SU-DHL-6 (cell line): ENCODE measurements at regions not wholly inside any gene's neighbourhood (a gene's known extent, or its start where the extent isn't known, plus 50 kb on each side); places are given as distances from the start of the nearest gene placed in this dataset.

ENCODE experiments used
- H2AFZ ChIP-seq: fragments of 200-600 bp; sonication (generic); 2 replicates; pipeline ENCODE4 v1.6.1; 2014; ENCODE audit warnings: low read depth, mild to moderate bottlenecking, moderate library complexity, mixed read lengths, antibody characterized with exemption, low read length; ENCODE audit not compliant: severe bottlenecking
- H3F3A ChIP-seq: fragments of 200-600 bp; shearing (Covaris generic); 2 replicates; pipeline ENCODE4 v1.6.0; 2016; ENCODE audit warnings: antibody characterized with exemption, mild to moderate bottlenecking; ENCODE audit not compliant: insufficient read depth
- H3K27ac ChIP-seq: fragments of 200-600 bp; sonication (generic); 2 replicates; pipeline ENCODE4 v1.5.1; 2016; ENCODE audit warnings: low read depth, mild to moderate bottlenecking, low read length, moderate library complexity, mixed read lengths
- H3K27me3 ChIP-seq: fragments of 200-600 bp; sonication (generic), shearing (Covaris generic); 2 replicates; pipeline ENCODE4 v1.6.0; 2014; ENCODE audit warnings: mild to moderate bottlenecking, low read length
- H3K36me3 ChIP-seq: fragments of 200-600 bp; sonication (generic); 2 replicates; pipeline ENCODE4 v1.6.1; 2014; ENCODE audit warnings: mild to moderate bottlenecking, low read length, mixed read lengths
- H3K4me2 ChIP-seq: fragments of 300-600, 200-600 bp; shearing (Covaris generic), sonication (generic); 2 replicates; pipeline ENCODE4 v1.6.0; 2014; ENCODE audit warnings: low read length, low read depth, mild to moderate bottlenecking; ENCODE audit not compliant: poor library complexity, severe bottlenecking
- H3K4me3 ChIP-seq: fragments of 200-600 bp; sonication (generic); 2 replicates; pipeline ENCODE4 v1.5.1; 2014; ENCODE audit warnings: antibody characterized with exemption, low read length, mild to moderate bottlenecking, mixed read lengths; ENCODE audit not compliant: insufficient read depth, poor library complexity, severe bottlenecking
- H3K79me2 ChIP-seq: fragments of 200-600 bp; sonication (generic); 2 replicates; pipeline ENCODE4 v1.6.1; 2014; ENCODE audit warnings: mild to moderate bottlenecking, low read length, moderate library complexity; ENCODE audit not compliant: insufficient read depth
- H3K9ac ChIP-seq: fragments of 200-600 bp; sonication (generic); 2 replicates; pipeline ENCODE4 v1.7.0; 2014; ENCODE audit warnings: mild to moderate bottlenecking, low read length
- H3K9me2 ChIP-seq: fragments of 200-600 bp; sonication (generic); replicated peaks from 2 replicates; pipeline ENCODE4 v1.6.1; 2014; ENCODE audit warnings: low read length; ENCODE audit not compliant: insufficient read depth
- H3K9me3 ChIP-seq: fragments of 200-600 bp; sonication (generic); 2 replicates; pipeline ENCODE4 v1.6.1; 2014; ENCODE audit warnings: low read length, mixed read lengths; ENCODE audit not compliant: insufficient read depth
- H4K20me1 ChIP-seq: fragments of 200-600 bp; sonication (generic); 2 replicates; pipeline ENCODE4 v1.6.1; 2014; ENCODE audit warnings: low read depth, mild to moderate bottlenecking, antibody characterized with exemption, low read length, moderate library complexity, mixed read lengths
- CTCF ChIP-seq: fragments of 200-600 bp; sonication (generic); IDR thresholded peaks from one replicate; pipeline ENCODE4 v1.5.1; 2017; ENCODE audit warnings: antibody characterized with exemption, mild to moderate bottlenecking, low read length, moderate library complexity; ENCODE audit not compliant: insufficient read depth, poor library complexity, severe bottlenecking
- EZH2phosphoT487 ChIP-seq: fragments of 200-600 bp; sonication (generic), shearing (Covaris generic); conservative IDR thresholded peaks from 2 replicates; pipeline ENCODE4 v1.6.1; 2018; ENCODE audit warnings: mild to moderate bottlenecking, antibody characterized with exemption, low read length, moderate library complexity, mixed read lengths

GRCh38 chr6:84605298-84605697, 159.1 kb downstream of the TBX18 start:
- TF ChIP-seq CTCF, result no peak
- no peak for TF ChIP-seq EZH2phosphoT487
- no peak overlapping the region for H2AFZ ChIP-seq
- no peaks in the 10 kb centered on the region for H3K79me2 ChIP-seq

GRCh38 chr6:84601366-84601765, 163.0 kb downstream of the TBX18 start:
- TF ChIP-seq CTCF (no peak), EZH2phosphoT487 (no peak)
- no peaks in the 10 kb centered on the region for H3K9me3 ChIP-seq
- no peaks in the 10 kb centered on the region for H3K9me2 ChIP-seq
- H3K79me2 ChIP-seq, result no peaks in the 10 kb centered on the region
- no peak overlapping the region for H3K4me2 ChIP-seq
- no peak overlapping the region for H3K9ac ChIP-seq
- H3K36me3 ChIP-seq, result no peaks in the 10 kb centered on the region
- H3K4me3 ChIP-seq, result no peak overlapping the region
- no peak overlapping the region for H3K27ac ChIP-seq
- no peak overlapping the region for H2AFZ ChIP-seq
- H3K27me3 ChIP-seq, result no peaks in the 10 kb centered on the region
- H3F3A ChIP-seq, result no peaks in the 10 kb centered on the region
- no peaks in the 10 kb centered on the region for H4K20me1 ChIP-seq

More at GRCh38 chr6:84605298-84605697, 159.1 kb downstream of the TBX18 start:
- Histone ChIP-seq H3K36me3 (no peaks in the 10 kb centered on the region), H3K9ac (no peak overlapping the region), H3F3A (no peaks in the 10 kb centered on the region), H3K27me3 (no peaks in the 10 kb centered on the region), H3K27ac (no peak overlapping the region), H3K9me3 (no peaks in the 10 kb centered on the region), H3K9me2 (no peaks in the 10 kb centered on the region), H3K4me3 (no peak overlapping the region), H4K20me1 (no peaks in the 10 kb centered on the region), H3K4me2 (no peak overlapping the region)

GRCh38 chr6:84599991-84600390, 164.4 kb downstream of the TBX18 start:
- no peaks in the 10 kb centered on the region for H3K9me3 ChIP-seq
- H3K27ac ChIP-seq, result no peak overlapping the region
- no peak for TF ChIP-seq EZH2phosphoT487
- TF ChIP-seq CTCF, result no peak

More at GRCh38 chr6:84599991-84600390, 164.4 kb downstream of the TBX18 start:
- no peaks in the 10 kb centered on the region for H3K36me3 ChIP-seq
- H3K4me2 ChIP-seq, result no peak overlapping the region
- H3K79me2 ChIP-seq, result no peaks in the 10 kb centered on the region
- no peaks in the 10 kb centered on the region for H3F3A ChIP-seq
- H3K9me2 ChIP-seq, result no peaks in the 10 kb centered on the region
- no peak overlapping the region for H3K4me3 ChIP-seq
- no peak overlapping the region for H3K9ac ChIP-seq
- H4K20me1 ChIP-seq, result no peaks in the 10 kb centered on the region
- H3K27me3 ChIP-seq, result no peaks in the 10 kb centered on the region
- no peak overlapping the region for H2AFZ ChIP-seq
